NCI-H146 (cell line): ENCODE measurements at regions not wholly inside any gene's neighbourhood (a gene's known extent, or its start where the extent isn't known, plus 50 kb on each side); places are given as distances from the start of the nearest gene placed in this dataset.

Experiments
- DNase-seq: peaks from one replicate; lab custom pipeline; 2025; lab: John Stamatoyannopoulos, UW

GRCh38 chr12:115017346-115017745 is 333.4 kb upstream of the TBX3 start:
- no peak for DNase-seq

DNA sequence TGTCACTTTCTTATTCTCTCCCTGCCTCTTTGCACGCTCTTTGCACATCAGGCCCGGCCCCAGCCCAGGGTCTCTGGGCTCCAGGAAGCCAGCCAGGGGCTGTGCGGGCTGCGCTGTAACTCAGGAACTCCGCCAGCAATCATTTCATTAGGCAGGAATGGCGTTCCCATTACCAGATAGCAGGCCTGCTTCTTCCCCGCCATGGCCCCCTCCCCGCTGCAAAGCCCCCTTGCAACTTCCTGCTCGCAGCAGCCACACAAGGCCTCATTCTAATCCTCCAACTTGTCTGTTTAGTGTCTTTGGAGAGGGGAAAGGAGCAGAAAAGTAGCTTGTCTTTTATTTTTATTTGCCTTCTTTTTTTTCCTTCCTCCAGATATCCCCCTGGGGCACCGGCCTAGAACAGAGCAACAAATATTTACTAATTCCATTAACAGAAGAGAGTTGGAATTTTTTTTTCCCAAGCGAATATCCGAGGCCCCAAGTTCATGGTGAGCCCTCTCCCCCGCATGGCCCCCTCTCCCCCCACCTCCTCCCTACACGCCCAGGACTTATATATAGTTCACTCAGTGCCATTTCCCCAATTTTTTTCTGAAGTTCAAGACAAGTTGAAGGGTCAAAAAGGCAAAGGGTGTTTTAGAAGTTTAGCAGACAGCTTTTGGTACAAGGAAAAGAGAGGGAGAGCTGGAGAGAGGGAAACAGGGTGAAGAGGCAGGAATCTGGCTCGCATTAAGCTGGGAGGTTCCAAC is 329.4 kb upstream of the TBX3 start:
- no peak for DNase-seq

- no peak for DNase-seq
Observed at GRCh38 chr12:115012861-115013235, 328.9 kb upstream of the TBX3 start.

DNA sequence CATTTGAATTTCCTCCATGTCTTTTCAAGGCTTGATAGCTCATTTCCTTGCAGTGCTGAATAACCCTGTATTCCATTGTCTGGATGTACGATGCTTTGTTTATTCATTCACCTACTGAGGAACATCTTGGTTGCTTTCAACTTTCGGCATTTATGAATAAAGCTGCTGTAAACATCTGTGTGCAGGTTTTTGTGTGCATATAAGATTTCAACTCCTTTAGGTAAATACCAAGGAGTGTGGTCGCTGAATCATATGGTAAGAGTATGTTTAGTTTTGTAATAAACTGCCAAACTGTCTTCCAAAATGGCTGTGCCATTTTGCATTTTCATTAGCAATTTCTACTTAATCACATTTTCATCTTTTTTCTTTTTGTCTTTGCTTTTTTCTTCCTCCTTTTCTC is 327.7 kb upstream of the TBX3 start:
- no peak for DNase-seq

- no peak for DNase-seq
Observed at GRCh38 chr12:115010324-115010995, 326.5 kb upstream of the TBX3 start.

DNA sequence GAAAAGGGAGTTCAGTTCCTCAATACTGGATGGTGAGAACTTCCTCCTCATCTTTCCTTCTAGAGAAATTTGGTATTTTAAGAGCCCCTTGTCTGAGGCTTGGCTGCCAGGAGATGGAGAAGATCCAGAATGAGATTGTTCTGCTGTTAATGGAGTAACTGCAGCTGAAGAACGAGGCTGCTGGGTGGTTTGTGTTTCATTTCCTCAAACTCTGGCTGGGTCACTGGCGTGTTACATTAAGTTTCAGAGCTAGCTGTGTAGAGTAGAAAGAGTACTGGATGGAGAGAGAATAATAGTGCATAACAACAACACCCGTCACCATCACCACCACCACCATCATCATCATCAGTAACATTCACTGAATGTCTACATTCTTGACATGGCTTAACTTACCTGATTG is 325.0 kb upstream of the TBX3 start:
- DNase-seq, result no peak

DNA sequence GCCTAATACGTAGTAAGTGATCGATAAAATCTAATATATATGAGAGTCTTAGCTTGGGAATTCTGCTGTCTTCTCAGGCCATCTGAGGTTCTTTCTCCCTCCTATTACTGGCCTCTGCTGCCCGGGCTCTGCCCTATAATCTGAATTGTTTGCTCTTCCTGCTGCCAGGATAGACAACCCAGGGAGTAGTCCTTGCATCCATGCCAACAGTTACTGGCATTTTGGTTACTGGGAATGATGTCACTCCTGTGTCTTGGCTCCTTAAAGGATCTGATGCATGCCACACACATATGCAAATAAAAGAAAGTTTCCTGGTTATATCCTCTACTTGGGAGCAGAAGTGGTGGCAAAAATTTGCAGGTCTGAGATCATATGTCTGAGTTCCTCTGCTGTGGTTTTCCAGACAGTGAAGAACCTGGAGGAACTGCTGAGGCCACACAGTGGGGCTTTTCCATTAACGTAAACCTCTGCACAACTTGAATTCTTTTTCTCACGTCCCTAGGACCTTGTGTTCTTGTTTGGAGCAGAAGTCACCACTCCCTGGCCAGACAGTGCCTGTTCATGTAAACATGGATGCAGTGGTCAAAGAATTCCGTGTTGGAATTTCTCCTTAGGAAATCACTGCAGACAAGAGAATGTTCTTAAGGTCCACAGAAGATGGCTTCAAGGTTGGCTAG is 320.6 kb upstream of the TBX3 start:
- no peak for DNase-seq

DNA sequence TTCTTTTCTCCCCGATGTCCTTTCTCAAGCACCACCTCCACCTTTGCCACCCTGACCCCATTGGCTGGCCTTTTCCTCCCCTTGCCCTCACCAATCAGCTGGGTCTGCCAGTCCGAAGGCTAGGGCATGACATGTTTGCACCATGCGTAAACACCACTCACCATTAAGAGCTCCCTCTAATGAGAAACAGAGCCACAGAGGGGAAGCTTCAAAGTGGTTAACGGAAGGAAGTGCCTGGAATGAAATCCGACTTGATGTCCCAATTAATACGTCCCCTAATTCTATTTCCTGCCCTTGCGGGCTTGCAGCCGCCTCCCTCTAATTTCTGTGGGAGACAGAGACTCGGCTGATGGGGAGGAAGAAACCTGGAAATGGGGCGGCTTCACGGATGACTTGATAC is 318.5 kb upstream of the TBX3 start:
- DNase-seq, result no peak

DNA sequence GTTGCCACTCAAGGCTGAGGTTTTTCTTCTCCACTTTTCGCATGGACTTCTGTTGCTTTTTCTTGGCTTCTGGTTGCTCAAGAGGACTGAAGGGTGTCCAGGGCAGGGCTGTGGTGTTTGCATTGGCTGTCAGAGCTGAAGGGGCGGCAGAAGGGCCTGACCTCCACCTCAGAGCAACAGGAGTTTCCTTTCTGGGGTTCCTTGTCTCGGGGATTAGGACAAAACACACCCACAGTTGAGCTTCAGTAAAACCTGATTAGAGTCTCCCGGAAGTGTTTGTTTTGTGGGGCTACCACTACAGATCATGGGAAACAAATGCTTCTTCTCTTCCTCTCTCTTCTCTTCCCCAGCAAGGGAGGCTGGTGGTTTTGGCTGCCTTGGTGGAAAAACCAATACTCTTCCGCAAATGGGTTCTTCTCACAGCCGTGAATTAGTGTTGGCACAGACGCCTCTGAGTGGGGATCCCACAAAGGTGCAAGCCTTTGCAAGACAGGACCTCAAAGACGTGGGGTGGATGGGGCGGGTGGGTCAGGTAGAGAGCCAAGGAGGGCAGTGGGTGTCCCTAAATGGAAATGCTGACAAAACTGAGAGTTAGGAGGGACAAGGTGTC is 317.7 kb upstream of the TBX3 start:
- no peak for DNase-seq

GRCh38 chr12:115000038-115000437 is 316.1 kb upstream of the TBX3 start:
- no peak for DNase-seq

DNA sequence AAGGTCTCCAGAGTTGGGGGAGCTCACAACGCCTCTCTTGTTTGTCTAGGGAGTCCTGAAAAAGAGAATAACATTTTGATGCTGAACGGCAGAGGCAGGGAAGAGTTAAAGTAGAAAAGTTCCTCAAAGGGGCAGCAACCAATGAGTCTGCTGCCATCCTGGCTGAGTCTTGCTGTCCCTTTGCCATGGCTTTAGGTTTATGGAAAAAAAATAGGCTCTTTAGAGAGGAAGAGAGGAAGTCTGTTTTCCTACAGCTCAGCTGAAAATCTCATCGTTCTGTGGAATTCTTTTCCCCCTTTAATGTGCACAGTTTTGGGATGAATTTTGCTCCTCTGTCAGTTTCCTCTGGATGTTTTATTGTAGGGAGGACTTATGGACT is 314.8 kb upstream of the TBX3 start:
- DNase-seq, result no peak

- no peak for DNase-seq
Observed at GRCh38 chr12:114998118-114998749, 314.3 kb upstream of the TBX3 start.

- no peak for DNase-seq
Observed at GRCh38 chr12:114996382-114996781, 312.4 kb upstream of the TBX3 start.

DNA sequence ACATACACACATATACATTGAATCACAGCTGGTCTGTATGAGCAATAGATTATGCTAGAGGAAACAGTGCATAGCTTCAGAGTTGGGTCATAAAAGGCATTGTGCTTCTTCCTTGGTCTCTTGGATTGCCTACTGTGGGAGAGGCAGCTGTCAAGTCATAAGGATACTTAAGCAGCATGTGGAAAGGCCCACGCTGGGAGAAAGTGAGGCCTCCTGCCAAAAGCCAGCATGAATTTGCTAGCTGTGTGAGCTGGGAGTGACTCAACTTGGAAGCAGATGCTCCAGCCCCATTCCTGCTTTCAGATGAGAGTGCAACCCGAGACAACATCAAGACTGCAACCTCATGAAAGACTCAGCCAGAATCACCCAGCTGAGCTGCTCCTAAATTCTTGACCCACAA is 311.9 kb upstream of the TBX3 start:
- no peak for DNase-seq

DNA sequence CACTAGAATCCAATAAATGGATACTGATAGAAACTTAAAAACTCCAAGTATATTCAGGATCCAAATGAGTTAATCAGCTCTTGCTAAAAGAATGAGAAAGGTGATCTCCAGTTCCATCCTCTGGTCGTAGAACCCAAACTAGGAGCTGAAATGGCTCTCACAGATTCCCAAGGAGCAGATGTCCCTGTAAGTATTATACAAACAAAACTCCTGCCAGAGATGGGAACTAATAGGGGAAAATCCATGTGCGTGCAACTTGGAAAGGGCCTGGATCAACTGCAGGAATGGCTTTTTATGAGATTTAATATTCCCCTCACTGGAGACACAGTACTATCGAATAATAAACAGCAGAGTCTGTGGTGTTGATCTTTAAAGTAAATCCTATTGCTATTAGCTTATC is 309.2 kb upstream of the TBX3 start:
- DNase-seq, result no peak

- DNase-seq, result no peak
Observed at GRCh38 chr12:114992443-114992842, 308.5 kb upstream of the TBX3 start.

DNA sequence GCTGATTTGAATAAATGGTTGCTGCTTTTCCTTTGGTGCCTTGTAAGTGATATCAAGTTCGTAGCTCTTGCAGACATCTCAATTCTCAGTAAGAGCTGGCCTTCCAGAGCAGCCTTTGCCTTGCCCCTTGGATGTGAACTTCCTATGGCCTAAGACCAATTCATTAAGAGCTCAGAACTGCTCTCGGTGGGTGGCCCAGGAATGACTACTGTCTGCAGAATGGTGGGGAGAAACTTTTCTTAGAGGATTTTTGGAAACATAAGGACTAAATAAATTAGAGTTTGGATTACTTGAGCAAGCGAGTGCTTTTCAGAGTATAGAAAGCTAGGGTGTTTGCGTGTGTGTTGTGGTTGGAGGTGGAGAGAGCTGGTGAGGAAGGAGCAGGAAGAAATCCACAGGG is 306.4 kb upstream of the TBX3 start:
- no peak for DNase-seq

DNA sequence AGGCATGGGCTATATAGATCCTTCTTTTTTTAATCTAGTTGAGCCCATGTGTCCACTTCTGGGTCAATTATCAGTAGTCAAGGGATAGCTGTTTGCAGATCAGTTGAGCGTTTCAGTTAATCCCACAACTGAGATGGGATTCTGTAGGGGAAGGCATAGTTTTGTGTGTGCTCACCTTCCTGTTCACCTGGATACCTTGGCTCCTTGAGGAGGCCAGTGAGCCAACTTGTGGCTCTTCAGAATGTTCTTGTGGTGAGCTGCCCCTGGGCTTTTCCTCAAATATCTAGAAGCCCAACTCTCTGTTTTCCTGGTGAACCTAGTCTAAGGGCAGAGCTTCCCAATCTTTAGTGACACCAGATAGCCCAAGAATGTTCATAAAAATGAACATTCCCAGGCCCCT is 302.9 kb upstream of the TBX3 start:
- DNase-seq, result no peak

- DNase-seq, result no peak
Observed at GRCh38 chr12:114986178-114986714, 302.3 kb upstream of the TBX3 start.

GRCh38 chr12:114984634-114985061 is 300.7 kb upstream of the TBX3 start:
- DNase-seq, result no peak

DNA sequence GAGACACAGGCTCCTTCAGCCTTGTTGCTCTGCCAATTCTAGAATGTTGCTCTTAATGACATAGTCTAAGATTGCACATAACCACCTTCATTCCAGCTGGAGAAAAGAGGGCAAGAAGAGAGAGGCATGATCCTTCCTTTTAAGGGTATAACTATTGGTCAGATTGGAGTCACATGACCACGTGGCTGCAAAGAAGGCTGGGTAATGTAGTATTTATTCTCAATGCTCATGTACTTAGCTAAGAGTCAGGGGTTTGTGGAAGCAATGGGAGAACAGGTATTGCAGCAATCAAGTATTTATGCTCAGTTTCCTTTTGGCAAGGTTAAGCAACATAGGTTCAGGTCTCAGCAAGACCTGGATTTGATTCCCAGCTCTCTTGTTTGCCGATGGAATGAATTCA is 298.8 kb upstream of the TBX3 start:
- no peak for DNase-seq

DNA sequence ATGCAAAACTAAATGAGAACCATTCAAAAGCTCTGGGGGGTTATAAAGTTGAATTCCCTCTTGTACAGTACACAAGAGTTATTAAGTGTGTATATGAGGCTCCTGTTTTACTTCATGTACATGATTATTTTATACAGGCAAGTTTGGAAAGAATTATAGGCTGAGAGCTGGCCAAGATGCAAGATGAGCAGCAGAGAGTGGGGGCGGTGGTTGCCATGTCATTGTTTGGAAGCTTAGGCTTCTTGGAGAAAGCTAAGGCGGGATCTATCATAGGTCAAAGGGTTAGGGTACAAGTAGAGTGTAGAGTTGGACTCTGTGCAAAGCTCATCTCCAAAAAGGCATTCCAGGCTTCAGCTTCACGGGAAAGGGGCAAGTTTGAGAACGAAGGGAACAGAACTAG is 297.1 kb upstream of the TBX3 start:
- DNase-seq, result no peak
